PC-9 (cell line): ENCODE measurements at regions not wholly inside any gene's neighbourhood (a gene's known extent, or its start where the extent isn't known, plus 50 kb on each side); places are given as distances from the start of the nearest gene placed in this dataset.

ENCODE experiments used
- EZH2 ChIP-seq: fragments of 200-600 bp; sonication (generic); IDR thresholded peaks from 2 replicates; pipeline ENCODE4 v1.8.0; 2017; ENCODE audit warnings: antibody characterized with exemption, low read depth
- TF ChIP-seq, protein P1 (sequence below): fragments of 200-600 bp; sonication (generic); conservative IDR thresholded peaks from 2 replicates; pipeline ENCODE4 v1.6.1; 2017; ENCODE audit warnings: mixed run types, antibody characterized with exemption, mild to moderate bottlenecking, moderate library complexity

DNA sequence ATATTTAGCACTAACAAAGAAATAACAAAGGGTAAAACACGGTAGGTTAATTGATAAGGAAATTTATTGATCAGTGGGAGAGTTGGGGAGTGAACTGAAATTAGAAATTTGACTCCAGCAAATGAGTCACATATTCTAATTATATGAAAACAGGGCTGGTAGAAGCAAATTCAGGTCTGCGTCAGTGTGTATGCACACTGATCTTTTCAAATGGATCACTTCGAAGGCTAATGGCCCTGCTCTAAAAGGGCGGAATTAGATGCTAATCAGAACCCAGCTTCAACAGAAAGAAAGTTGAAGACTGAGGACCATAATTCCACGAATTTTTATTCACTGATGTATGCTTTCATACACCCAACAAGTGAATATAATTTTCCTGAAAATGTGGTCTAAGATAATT is 762.4 kb upstream of the DPPA4 start:
- no peak for TF ChIP-seq EZH2
- TF ChIP-seq, protein P1, sequence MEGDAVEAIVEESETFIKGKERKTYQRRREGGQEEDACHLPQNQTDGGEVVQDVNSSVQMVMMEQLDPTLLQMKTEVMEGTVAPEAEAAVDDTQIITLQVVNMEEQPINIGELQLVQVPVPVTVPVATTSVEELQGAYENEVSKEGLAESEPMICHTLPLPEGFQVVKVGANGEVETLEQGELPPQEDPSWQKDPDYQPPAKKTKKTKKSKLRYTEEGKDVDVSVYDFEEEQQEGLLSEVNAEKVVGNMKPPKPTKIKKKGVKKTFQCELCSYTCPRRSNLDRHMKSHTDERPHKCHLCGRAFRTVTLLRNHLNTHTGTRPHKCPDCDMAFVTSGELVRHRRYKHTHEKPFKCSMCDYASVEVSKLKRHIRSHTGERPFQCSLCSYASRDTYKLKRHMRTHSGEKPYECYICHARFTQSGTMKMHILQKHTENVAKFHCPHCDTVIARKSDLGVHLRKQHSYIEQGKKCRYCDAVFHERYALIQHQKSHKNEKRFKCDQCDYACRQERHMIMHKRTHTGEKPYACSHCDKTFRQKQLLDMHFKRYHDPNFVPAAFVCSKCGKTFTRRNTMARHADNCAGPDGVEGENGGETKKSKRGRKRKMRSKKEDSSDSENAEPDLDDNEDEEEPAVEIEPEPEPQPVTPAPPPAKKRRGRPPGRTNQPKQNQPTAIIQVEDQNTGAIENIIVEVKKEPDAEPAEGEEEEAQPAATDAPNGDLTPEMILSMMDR, result no peak
